Muscle of leg (tissue), 3 donors: ENCODE measurements at regions not wholly inside any gene's neighbourhood (a gene's known extent, or its start where the extent isn't known, plus 50 kb on each side); places are given as distances from the start of the nearest gene placed in this dataset.
A peak's percentile ranks its signal among the peaks of the same experiment; 100 is the strongest.

Source experiments
- DNase-seq: peaks from one replicate; pipeline ENCODE4 v3.0.0; 2013
- H3K27ac ChIP-seq: one replicate; pipeline ENCODE4 v1.5.1; 2013; ENCODE audit warnings: mild to moderate bottlenecking, low read length, control low read depth
- H3K27me3 ChIP-seq: one replicate; pipeline ENCODE4 v1.6.1; 2013; ENCODE audit warnings: low read length; ENCODE audit not compliant: control insufficient read depth, insufficient read depth
- H3K36me3 ChIP-seq: one replicate; pipeline ENCODE4 v1.6.1; 2013; ENCODE audit warnings: low read length; ENCODE audit not compliant: control insufficient read depth, insufficient read depth
- H3K4me1 ChIP-seq: one replicate; pipeline ENCODE4 v1.6.1; 2013; ENCODE audit warnings: low read length; ENCODE audit not compliant: control insufficient read depth, insufficient read depth
- H3K4me3 ChIP-seq: one replicate; pipeline ENCODE4 v1.5.1; 2013; ENCODE audit warnings: low read length, control low read depth
- H3K9me3 ChIP-seq: replicated peaks from 2 replicates; pipeline ENCODE4 v1.6.1; 2013; ENCODE audit warnings: low read depth, low read length; ENCODE audit not compliant: control insufficient read depth
- WGBS: methylation state at CpG from one replicate; pipeline ENCODE4 v1.1.5; 2013; ENCODE audit warnings: missing lambda C conversion rate; ENCODE audit not compliant: insufficient coverage; 5-methylcytosine and 5-hydroxymethylcytosine counted together

DNA sequence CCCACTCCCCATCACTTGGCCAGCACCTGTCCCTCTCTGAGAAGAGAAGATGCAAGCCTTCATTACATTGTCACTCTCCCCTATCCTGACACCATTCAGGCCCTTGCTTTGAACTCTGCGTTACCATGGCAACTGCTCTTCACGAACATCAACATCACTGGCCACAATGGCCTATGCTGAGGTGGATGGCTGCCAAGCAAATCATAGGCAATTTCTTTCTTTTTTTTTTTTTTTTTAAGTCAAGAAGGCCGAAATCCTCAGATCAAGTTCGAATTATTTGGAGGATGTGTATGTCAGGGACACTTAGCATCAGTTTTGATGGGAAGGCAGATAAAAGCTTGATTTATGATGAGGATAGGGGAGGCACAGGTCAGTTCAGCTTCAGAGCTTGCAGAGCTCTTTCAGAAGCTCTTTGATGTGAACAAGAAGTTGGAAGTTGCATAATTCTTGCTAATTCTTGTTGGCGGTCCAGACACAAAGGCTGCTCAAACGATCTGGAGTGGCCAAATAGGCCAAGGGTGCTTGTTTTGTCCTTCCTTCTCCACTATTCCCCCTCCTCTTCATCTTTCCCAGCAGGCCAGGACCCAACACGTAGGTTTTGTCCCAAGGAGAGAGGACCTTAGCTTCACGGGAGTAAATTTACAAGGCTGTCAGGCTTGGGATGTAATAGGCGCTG, 179.9 kb upstream of the NPVF start:
- H3K27ac ChIP-seq, result no peak overlapping the region
- DNase-seq, result no peak
- H3K9me3 ChIP-seq, result no peaks in the 10 kb centered on the region
- WGBS, result 65% methylated on average over 2 of the region's 9 CpGs
- no peak overlapping the region for H3K4me3 ChIP-seq
- no peaks in the 10 kb centered on the region for H3K36me3 ChIP-seq
- H3K4me1 ChIP-seq, result no peaks in the 10 kb centered on the region
- H3K27me3 ChIP-seq, result peaks cover 3% of the 10 kb centered on the region

DNA sequence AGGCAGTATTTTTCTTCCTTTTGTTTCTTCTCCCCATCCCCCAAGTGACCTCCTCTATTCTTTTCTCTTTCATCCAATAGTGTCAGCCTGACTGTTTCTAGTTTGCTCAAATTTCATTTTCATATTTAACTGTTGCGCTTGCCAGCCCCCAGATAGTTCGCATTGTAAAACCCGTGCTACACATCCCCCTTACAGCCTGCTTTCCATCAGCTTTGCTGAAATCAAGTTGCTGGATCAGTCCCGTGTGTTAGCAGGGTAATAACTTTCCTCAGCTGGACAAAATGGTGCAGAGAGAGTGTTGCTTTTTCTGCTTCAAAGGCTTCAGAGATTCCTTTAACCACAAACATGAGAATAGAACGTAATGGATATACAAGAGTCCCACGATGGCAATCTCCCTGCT, 180.6 kb upstream of the NPVF start:
- Histone ChIP-seq H3K36me3 (no peaks in the 10 kb centered on the region), H3K27me3 (peaks cover 3% of the 10 kb centered on the region), H3K9me3 (no peaks in the 10 kb centered on the region), H3K4me1 (no peaks in the 10 kb centered on the region), H3K27ac (no peak overlapping the region), H3K4me3 (no peak overlapping the region)
- DNase-seq, result peak; percentile 68
- 4% methylated on average over 2 of the region's 6 CpGs for WGBS

DNA sequence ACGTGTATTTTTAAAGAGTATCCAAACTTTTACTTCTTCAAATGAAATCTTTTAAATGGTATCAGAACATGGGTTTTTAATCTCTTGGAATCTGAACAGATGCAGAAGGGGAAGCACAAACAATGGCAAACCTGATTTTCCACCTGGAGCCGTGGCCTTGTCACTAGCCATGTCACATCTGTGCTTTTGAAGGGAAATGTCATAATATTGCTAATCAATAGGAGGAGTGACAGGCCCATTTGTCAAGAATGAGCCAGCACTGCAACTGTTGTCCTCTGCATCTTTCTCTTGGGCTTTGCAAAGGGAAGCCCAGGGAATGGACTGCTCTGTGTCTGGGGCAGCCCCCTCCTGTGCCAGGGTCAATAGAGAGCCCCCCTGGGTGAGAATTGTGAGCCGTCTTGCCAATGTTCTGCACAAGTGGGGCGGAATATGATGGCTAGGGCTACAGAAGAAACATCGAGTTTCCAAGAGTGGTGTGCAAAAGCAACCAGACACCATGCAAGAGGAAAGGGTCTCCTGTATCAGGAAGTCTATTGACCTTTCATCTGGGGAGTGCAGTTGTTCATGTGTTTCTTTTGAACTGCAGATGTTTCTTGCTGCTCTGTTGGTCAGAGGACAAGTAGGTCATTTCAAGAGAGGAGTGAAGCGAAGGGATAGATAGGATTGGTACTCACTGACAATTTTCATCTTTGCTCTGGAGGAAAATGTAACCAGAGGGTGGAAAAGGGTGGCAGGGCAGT, 181.8 kb upstream of the NPVF start:
- no peaks in the 10 kb centered on the region for H3K4me1 ChIP-seq
- WGBS, result 84% methylated on average over 5 of the region's 6 CpGs
- H3K4me3 ChIP-seq, result no peak overlapping the region
- no peaks in the 10 kb centered on the region for H3K36me3 ChIP-seq
- no peak overlapping the region for H3K27ac ChIP-seq
- no peak for DNase-seq
- no peaks in the 10 kb centered on the region for H3K9me3 ChIP-seq
- H3K27me3 ChIP-seq, result peaks cover under 1% of the 10 kb centered on the region

DNA sequence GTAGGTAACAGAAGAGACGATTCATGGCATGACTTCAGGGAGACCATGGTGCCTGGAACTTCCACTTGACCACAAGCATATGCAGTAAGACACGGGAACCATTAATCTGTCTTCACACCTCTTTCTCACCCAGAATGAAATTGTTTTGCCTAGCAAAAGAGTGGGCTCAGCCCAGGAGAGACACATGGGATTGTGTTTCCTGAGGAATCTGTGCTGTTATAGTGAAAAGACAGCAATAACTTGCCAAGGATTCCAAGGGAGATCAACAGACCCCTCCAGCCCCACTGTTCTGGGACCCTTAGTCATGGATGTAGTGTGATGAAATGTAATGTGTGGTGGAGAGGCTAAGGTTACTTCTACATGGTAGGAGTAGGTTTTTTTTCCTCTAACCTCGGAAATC, 192.5 kb upstream of the NPVF start:
- Histone ChIP-seq H3K9me3 (no peaks in the 10 kb centered on the region), H3K27ac (no peak overlapping the region), H3K4me1 (no peaks in the 10 kb centered on the region), H3K36me3 (no peaks in the 10 kb centered on the region), H3K27me3 (no peaks in the 10 kb centered on the region), H3K4me3 (no peak overlapping the region)
- DNase-seq, result no peak
- WGBS, result no CpG with 5 or more reads among the region's 3 CpGs

DNA sequence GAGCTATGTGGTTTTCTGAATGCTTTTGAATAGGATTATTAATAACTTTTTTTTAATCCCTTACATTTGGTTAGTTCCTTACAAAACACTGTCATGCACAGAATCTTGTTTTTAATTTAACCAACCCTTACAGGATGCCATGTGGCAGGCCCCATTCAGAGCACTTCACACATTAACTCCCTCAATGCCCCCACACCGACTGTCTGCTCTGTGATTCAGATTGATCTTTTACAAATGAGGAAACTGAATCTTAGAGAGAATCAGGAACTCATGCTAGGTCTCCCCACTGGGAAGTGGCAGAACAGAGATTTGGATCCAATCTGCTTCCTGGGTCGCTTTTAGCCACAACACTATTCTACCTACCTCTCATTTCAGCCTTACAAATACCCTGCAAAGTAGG, 195.8 kb upstream of the NPVF start:
- no CpG with 5 or more reads among the region's 2 CpGs for WGBS
- Histone ChIP-seq H3K9me3 (no peaks in the 10 kb centered on the region), H3K4me1 (no peaks in the 10 kb centered on the region), H3K27ac (no peak overlapping the region), H3K36me3 (no peaks in the 10 kb centered on the region), H3K4me3 (no peak overlapping the region), H3K27me3 (no peaks in the 10 kb centered on the region)
- DNase-seq, result no peak

DNA sequence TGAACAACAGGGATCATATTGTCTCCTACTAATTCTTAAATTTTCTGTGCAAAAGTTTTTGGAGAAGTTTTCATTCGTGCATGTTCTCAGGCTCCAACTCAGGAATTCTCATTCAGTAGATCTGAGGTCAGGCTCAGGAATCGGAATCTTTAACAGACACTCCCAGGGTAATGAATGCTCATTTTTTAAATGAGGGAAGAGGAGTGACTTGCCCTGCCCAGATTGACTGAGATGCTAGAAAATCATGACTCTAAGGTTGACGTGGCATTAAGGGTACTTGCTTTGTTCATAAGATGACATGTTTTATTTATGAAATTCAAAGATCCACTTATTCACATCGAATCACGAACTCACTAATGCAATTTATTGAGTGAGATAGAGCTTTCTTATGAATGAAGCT, 196.6 kb upstream of the NPVF start:
- WGBS, result 80% methylated on average over 1 of the region's 5 CpGs
- no peak for DNase-seq
- Histone ChIP-seq H3K4me1 (no peaks in the 10 kb centered on the region), H3K27ac (no peak overlapping the region), H3K9me3 (no peaks in the 10 kb centered on the region), H3K27me3 (no peaks in the 10 kb centered on the region), H3K36me3 (no peaks in the 10 kb centered on the region), H3K4me3 (no peak overlapping the region)

DNA sequence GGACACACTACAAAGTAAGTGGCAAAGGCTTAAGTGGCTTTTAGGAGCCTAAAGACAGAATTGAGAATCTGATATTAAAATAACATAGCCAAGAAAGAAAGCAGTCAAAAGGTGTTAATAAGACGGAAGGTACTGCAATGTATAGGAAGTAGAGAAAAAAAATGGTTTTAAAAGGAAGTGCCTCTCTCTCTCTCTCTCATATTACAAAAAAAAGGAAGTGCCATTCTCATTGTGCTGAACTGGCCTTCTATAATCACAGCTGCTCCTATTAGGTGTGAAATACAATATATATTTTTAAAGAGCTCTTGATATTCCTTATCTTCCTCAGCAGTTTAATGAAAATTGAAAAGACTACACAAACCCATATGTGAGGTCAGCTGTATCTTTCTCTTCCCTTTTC, 199.4 kb upstream of the NPVF start:
- no peak for DNase-seq
- H3K4me1 ChIP-seq, result peaks cover 3% of the 10 kb centered on the region
- WGBS, result no CpG with 5 or more reads among the region's 1 CpG
- H3K27me3 ChIP-seq, result no peaks in the 10 kb centered on the region
- no peaks in the 10 kb centered on the region for H3K9me3 ChIP-seq
- H3K36me3 ChIP-seq, result no peaks in the 10 kb centered on the region
- no peak overlapping the region for H3K27ac ChIP-seq
- H3K4me3 ChIP-seq, result no peak overlapping the region

DNA sequence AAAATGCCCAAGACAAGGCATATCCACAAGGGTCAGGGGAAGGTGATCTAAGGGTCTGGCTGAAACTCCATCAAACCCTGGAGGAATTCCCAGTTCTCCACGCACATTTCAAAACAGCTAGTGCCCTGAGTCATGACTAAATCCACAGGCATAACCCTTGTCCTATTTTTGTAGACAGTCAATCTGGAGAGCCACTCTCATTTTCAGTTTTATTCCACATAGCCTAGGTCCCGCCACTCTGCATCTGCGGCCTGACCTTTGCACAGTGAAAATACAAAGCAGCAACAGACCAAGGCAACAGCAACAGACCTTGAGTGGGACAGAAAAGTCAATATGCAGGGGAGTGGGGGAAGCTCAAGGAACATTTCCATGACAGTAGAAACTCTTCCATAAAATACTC, 201.4 kb upstream of the NPVF start:
- WGBS, result 83% methylated on average over 1 of the region's 3 CpGs
- Histone ChIP-seq H3K4me3 (no peak overlapping the region), H3K27ac (no peak overlapping the region)

DNA sequence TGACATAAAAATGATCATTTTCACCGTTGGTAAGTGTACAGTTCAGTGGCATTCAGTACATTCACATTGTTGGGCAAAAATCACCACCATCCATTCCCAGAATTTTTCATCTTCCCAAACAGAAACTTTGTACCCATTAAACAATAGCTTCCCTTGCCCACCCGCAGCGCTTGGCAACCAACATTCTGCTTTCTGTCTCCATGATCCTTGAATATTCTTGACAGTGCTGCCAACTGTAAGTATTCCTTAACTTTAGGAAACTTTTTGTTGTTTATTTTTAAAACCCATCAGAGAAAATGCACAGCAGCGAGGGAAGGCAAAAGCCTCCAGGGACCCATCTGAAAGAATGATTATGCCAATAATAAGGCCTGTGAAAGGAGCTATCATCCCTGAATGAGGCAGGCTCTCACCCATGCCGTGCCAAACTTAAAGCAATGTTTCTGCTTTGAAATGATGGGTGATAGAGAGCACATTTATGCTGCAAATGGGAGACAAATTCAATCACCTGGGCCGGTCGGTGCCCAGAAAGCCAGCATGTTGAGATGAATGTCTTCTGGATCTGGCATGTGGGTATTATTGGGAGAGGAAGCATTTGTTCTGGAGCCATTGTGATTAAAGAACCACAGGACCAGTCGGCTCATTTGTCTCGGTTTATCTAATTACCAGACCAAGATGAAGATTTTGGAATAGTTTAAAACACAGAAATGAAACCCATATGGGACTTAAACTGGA, 202.1 kb upstream of the NPVF start:
- H3K27ac ChIP-seq, result no peak overlapping the region
- peak; percentile 17 for DNase-seq
- WGBS, result 70% methylated on average over 4 of the region's 9 CpGs

More for the DNA sequence above, 201.4 kb upstream of the NPVF start:
- Histone ChIP-seq H3K4me1 (peaks cover 3% of the 10 kb centered on the region), H3K9me3 (no peaks in the 10 kb centered on the region), H3K27me3 (no peaks in the 10 kb centered on the region), H3K36me3 (no peaks in the 10 kb centered on the region)
- no peak for DNase-seq

DNA sequence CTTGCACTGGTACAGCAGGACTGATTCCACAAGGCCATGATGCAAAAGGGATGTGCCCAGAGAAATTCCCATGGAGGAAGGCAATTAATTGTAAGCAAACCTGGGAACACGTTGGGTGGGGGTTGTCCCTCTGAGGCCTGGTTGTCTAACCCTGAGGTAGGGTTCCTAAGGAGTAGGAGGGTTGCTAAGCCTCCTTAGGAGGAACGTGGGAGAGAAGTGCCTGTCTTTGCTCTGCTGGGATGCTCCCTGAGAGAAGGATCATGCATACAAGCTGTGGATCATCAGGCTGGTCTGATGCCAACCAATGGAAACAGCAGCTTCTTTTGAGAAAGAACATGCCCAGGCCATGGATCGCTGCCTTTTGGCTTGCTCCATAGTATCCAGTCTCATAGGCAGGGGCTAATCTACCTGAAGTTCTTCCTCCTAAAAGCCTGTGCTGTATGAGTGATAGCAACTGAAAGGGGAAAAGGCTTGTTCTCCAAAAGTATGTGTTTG, 203.7 kb upstream of the NPVF start:
- Histone ChIP-seq H3K9me3 (no peaks in the 10 kb centered on the region), H3K4me3 (no peak overlapping the region), H3K36me3 (no peaks in the 10 kb centered on the region), H3K27me3 (no peaks in the 10 kb centered on the region), H3K27ac (no peak overlapping the region), H3K4me1 (peaks cover 3% of the 10 kb centered on the region)
- WGBS, result 70% methylated on average over 2 of the region's 3 CpGs
- DNase-seq, result no peak

More for the DNA sequence above, 202.1 kb upstream of the NPVF start:
- H3K4me3 ChIP-seq, result no peak overlapping the region
- no peaks in the 10 kb centered on the region for H3K36me3 ChIP-seq
- H3K27me3 ChIP-seq, result no peaks in the 10 kb centered on the region
- peaks cover 3% of the 10 kb centered on the region for H3K4me1 ChIP-seq
- H3K9me3 ChIP-seq, result no peaks in the 10 kb centered on the region
